ENCODE measurements at regions not wholly inside any gene's neighbourhood (a gene's known extent, or its start where the extent isn't known, plus 50 kb on each side); places are given as distances from the start of the nearest gene placed in this dataset.
"Not testable (repeated sequence)": the region's sequence is repeated elsewhere in the genome, so short reads cannot be mapped to it uniquely, and the experiment has no call there.

GRCh38 chr13:33405371-33405770, 119.8 kb upstream of the STARD13 start:
- intact Hi-C loops (cut with DNase I) = no loop called here
- H3K9me3 ChIP-seq = no peaks in the 10 kb centered on the region
- ATAC-seq = no peak
- H3K27ac ChIP-seq = no peak overlapping the region
- peaks cover 3% of the 10 kb centered on the region for H3K4me1 ChIP-seq
- no peaks in the 10 kb centered on the region for H3K27me3 ChIP-seq
- H3K4me3 ChIP-seq = no peak overlapping the region
- TF ChIP-seq CTCF (IDR thresholded peaks at IDR 0.05) = no peak
- no peaks in the 10 kb centered on the region for H3K36me3 ChIP-seq
- DNase-seq = no peak

- Histone ChIP-seq H3K36me3 (no peaks in the 10 kb centered on the region), H3K4me3 (no peak overlapping the region), H3K27ac (no peak overlapping the region), H3K27me3 (no peaks in the 10 kb centered on the region), H3K4me1 (no peaks in the 10 kb centered on the region), H3K9me3 (no peaks in the 10 kb centered on the region)
- ATAC-seq = no peak
- intact Hi-C loops (cut with DNase I) = no loop called here
- no peak for TF ChIP-seq CTCF (IDR thresholded peaks at IDR 0.05)
- DNase-seq = no peak
These were observed 124.3 kb upstream of the STARD13 start for GRCh38 chr13:33409673-33410510.

- Histone ChIP-seq H3K4me3 (no peak overlapping the region), H3K27ac (no peak overlapping the region), H3K36me3 (no peaks in the 10 kb centered on the region), H3K4me1 (no peaks in the 10 kb centered on the region), H3K27me3 (no peaks in the 10 kb centered on the region), H3K9me3 (no peaks in the 10 kb centered on the region)
- DNase-seq (no peak), ATAC-seq (no peak)
- no peak for TF ChIP-seq CTCF (IDR thresholded peaks at IDR 0.05)
- intact Hi-C loops (cut with DNase I) = no loop called here
These were observed 125.1 kb upstream of the STARD13 start for GRCh38 chr13:33410619-33411018.

- Histone ChIP-seq H3K9me3 (no peaks in the 10 kb centered on the region), H3K4me3 (no peak overlapping the region), H3K27ac (no peak overlapping the region), H3K27me3 (no peaks in the 10 kb centered on the region), H3K4me1 (no peaks in the 10 kb centered on the region), H3K36me3 (no peaks in the 10 kb centered on the region)
- ATAC-seq = no peak
- intact Hi-C loops (cut with DNase I) = no loop called here
- DNase-seq = no peak
- TF ChIP-seq CTCF (IDR thresholded peaks at IDR 0.05) = no peak
These were observed 125.8 kb upstream of the STARD13 start for GRCh38 chr13:33411312-33411711.

GRCh38 chr13:33415822-33416221, 130.3 kb upstream of the STARD13 start:
- Histone ChIP-seq H3K4me1 (no peaks in the 10 kb centered on the region), H3K27ac (no peak overlapping the region), H3K9me3 (no peaks in the 10 kb centered on the region), H3K36me3 (no peaks in the 10 kb centered on the region), H3K4me3 (no peak overlapping the region), H3K27me3 (no peaks in the 10 kb centered on the region)
- TF ChIP-seq CTCF (IDR thresholded peaks at IDR 0.05) = no peak
- intact Hi-C loops (cut with DNase I) = no loop called here
- no peak for DNase-seq
- no peak for ATAC-seq

GRCh38 chr13:33418224-33418953, 132.8 kb upstream of the STARD13 start:
- DNase-seq; intact Hi-C loops (cut with DNase I); H3K27me3 ChIP-seq; H3K36me3 ChIP-seq; ATAC-seq; H3K9me3 ChIP-seq; H3K27ac ChIP-seq; H3K4me1 ChIP-seq; H3K4me3 ChIP-seq: not testable (repeated sequence)

GRCh38 chr13:33420117-33420516, 134.6 kb upstream of the STARD13 start:
- DNase-seq; H3K4me1 ChIP-seq; H3K9me3 ChIP-seq; H3K27me3 ChIP-seq; H3K4me3 ChIP-seq; H3K36me3 ChIP-seq; intact Hi-C loops (cut with DNase I); ATAC-seq; H3K27ac ChIP-seq: not testable (repeated sequence)

Data from upper lobe of right lung (tissue), 1 donor.